Stimulated activated CD4-positive, alpha-beta T cell treated with anti-CD3 and anti-CD28 coated beads, Interleukin-4, amount 100 ng/mL, for 24 hours (primary cell): ENCODE measurements at regions not wholly inside any gene's neighbourhood (a gene's known extent, or its start where the extent isn't known, plus 50 kb on each side); places are given as distances from the start of the nearest gene placed in this dataset.
A peak's percentile ranks its signal among the peaks of the same experiment; 100 is the strongest.
"Not testable (repeated sequence)": the region's sequence is repeated elsewhere in the genome, so short reads cannot be mapped to it uniquely, and the experiment has no call there.

Source experiments
- DNase-seq: peaks from one replicate; pipeline ENCODE4 v3.0.0-alpha.2; 2020

DNA sequence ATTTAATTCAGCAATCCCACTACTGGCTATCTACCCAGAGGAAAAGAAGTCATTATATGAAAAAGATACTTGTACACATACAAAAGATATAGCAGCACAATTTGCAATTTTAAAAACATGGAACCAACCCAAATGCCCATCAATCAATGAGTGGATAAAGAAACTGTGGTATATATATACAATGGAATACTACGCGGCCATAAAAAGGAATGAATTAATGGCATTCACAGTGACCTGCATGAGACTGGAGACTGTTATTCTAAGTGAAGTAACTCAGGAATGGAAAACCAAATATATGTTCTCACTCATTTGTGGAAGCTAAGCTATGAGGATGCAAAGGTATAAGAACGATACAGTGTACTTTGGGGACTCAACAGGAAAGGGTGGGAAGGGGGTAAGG lies 102.8 kb upstream of the KCNMA1 start:
- not testable (repeated sequence) for DNase-seq

DNA sequence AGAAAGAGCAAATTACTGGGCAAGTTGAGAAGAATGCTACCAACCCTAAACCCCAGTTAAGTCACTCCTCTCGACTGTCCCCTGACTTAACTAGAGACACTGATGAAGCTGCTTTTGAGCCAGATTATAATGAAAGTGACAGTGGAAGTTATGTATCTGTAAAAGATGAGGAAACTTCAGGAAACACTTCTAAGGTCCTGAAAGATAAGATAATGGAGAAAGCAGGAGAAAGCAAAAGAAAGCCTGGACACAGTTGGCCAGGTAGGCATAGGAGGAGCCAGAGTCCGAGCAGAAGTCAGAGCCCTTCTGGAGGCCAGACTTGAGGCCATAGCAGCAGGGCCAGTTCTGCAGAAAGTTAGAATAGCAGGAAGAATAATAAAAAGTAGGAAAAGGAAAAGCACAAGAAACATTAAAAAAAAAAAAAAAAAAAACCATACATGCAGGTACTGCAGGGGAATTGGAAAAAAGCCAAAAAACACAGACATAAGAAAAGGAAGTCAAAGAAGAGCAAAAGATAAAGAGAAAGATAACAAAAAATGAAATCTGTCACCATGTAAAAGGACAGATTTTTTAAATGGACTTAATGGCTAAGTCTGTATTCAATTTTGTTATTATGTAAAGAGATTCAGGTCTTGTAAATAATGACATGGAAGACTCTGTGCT lies 101.0 kb upstream of the KCNMA1 start:
- DNase-seq: no peak

DNA sequence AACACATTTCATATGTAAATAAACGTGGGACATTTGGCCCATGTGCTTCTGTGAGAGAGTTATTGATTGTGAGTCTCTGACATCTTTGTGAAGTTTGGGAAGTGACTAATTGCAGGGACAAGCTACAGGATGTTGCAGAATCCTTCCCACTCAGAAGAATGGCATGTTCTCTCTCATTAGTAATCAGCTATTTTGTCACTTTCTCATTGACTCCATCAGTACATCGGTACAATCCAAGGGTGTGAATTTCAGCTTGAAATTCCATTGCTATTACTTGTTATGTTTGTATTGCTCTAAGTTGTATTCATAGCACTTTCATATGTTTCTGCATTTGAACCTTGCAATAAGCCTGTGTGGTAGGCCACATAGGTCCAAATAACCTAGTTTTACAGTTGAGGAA lies 100.0 kb upstream of the KCNMA1 start:
- no peak for DNase-seq

DNA sequence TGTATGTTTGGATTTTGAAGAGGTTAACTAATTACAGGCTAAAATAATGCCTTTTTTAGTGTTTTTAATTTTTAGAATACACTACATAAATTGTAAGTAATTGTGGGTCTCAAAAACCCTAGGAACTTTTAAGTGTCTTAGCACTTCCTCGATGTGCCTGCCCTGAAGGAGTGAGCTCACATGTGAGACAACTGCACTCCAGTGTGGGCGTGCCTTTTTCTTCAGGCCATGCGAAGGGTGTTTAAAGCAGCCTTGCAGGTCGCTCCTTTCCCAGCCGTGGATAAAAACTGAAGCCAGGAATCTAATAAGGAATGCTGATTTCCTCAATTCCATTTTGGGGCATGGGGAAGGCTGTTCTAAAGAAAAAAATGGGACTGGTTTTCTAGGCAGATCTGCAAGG lies 97.5 kb upstream of the KCNMA1 start:
- DNase-seq: not testable (repeated sequence)

DNA sequence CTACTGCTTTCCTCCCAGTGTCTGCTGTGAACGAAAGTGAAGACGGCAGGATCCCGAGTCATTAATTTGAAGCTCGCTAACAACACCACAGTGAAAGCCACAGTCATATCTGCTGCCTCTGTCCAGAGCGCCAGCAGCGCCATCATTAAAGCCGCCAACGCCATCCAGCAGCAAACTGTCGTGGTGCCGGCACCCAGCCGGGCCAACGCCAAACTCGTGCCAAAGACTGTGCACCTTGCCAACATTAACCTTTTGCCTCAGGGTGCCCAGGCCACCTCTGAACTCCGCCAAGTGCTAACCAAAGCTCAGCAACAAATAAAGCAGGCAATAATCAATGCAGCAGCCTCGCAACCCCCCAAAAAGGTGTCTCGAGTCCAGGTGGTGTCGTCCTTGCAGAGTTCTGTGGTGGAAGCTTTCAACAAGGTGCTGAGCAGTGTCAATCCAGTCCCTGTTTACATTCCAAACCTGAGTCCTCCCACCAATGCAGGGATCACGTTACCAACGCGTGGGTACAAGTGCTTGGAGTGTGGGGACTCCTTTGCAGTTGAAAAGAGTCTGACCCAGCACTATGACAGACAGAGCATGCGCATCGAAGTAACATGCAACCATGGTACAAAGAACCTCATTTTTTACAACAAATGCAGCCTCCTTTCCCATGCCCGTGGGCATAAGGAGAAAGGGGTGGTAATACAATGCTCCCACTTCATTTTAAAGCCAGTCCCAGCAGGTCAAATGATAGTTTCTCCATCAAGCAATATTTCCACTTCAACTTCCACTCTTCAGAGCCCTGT lies 94.8 kb upstream of the KCNMA1 start:
- DNase-seq: no peak

DNA sequence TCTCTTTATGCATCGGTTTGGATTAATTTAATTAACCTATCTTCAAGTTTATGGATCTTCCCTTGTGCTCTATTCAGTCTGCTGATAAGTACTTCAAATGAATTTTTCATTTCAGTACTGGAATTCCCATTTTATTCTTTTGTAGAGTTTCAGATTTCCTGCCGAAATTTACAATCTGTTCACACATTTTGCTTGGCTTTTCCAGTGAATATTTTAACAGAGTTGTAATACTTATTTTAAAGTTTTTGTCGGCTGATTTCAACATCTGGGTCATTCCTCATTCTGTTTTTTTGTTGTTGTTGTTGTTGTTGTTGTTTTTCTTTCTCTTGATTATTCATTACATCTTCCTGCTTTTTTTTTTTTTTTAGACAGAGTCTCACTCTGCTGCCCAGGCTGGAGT lies 89.9 kb upstream of the KCNMA1 start:
- DNase-seq: no peak

DNA sequence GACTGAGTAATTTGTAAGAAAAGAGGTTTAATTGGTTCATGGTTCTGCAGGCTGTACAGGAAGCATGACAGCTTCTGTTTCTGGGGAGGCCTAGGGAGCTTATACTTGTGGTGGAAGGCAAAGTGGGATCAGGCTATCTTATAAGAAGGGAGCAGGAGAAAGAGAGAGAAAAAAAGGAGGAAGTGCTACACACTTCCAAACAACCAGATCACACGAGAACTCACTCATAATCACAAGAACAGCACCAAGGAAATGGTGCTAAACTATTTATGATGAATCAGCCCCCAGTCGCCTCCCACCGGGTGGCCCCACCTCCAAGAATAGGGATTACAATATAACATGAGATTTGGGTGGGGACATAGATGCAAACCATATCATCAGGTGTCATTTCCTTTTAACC lies 89.1 kb upstream of the KCNMA1 start:
- DNase-seq: no peak

DNA sequence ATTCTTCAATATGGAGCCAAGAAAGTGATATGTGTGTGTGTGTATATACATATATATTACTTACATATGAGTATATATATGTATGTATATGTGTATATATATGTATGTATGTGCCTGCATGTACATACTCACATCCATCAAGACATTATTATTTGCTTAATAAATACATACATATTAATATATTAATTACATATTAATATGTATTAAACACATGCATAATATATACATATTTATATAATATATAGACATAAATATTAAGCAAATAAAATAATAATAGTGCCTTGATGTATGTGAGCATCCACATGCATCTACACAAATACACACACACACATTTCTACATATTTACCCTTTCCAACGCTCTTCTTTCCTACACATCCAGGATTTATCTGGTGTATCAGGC lies 88.7 kb upstream of the KCNMA1 start:
- no peak for DNase-seq

DNA sequence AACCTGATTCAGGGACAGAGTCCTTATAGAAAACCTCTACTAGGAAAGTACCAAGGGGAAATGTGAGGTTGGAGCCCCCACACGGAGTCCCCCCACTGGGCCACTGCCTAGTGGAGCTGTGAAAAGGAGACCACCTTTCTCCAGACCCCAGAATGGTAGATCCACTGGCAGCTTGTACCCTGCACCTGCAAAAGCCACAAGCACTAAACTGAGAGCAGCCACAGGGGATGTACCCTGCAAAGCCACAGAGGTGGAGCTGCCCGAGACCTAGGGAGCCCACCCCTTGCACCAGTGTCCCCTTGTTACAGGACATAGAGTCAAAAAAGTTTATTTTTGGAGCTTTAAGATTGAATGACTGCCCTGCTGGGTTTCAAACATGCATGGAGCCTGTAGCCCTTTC lies 87.2 kb upstream of the KCNMA1 start:
- DNase-seq: no peak

DNA sequence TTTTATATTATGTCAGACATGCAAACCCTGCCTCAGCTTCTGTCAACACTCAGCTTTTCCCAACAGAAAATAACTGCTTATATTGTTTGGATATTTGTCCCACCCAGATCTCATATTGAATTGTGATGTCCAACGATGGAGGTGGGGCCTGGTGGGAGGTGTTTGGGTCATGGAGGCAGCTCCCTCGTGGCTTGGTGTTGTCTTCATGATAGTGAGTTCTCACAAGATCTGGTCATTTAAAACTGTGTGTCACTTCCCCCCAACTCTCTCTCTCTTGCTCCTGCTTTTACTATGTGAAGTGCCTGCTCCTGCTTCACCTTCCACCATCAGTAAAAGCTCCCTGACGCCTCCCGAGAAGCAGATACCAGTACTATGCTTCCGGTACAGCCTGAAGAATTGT lies 85.8 kb upstream of the KCNMA1 start:
- no peak for DNase-seq

DNA sequence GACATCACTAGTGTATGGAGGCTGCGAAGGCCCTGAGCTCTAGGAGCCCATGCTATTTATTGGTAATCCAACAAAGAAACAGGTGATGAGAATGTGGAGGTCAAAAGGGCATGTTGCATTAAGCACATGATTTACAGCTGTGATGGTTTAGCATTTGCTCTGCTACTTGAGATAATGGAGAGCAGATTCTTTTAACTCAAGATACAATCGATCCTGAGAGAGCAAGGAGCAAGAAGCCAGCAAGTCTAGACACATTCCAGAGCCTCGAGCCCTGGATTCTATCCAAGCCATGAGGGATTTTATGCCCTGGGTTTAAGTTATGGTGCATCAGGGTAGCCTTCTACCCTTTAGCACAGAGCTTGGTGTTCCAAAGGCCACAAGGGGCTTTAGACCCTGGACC lies 85.3 kb upstream of the KCNMA1 start:
- not testable (repeated sequence) for DNase-seq

DNA sequence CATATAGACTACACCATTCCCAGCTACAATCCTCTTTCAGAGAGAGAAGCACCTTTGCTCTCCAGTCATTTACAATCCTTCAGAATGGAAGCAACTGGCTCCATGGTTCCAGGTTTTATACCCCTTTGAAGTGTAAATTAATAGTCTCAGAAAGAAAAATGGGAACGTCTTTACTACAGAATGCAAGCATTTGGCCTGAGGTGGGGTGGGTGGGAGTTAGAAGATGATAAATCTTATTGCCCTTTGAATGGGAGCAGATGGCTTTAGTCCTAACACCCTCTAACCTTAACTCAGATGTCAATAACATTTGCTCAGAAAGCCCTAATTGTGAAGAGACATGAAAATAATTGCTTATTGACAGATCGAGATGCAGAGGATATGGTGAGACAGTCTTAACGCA lies 84.2 kb upstream of the KCNMA1 start:
- DNase-seq: no peak

DNA sequence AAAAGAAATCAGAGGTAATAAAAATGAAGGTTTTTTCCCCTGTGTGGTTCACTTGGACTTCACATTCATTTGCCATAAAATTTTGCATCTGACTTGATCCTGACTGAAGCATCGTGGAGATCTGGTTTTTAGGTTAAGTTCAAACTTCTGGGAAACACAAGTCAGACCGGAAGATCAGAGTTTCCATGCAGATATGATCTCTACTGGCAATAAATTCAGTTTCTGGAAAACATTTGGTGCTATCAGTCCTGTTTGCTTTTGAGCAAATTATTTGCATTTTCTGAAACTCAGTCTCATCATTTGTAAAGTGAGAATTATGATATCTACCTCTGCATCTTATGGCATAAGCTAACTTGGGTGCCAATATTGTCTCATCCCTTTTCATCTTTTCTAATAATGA lies 81.3 kb upstream of the KCNMA1 start:
- DNase-seq: no peak

DNA sequence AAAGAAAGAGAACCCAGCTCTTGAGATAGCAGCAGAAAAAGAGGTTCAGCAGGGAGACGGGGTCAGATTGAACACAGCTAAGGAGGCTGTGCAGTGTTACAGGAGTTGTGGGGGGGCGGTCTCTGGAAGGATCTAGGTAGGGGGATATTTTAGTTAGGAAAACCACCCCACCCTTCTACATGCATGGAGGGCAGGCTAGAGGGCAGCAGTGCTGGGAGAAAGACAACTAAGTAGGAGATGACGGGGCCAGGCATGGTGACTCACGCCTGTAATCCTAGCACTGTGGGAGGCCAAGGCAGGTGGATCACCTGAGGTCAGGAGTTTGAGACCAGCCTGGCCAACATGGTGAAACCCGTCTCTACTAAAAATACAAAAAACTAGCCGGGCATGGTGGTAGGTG lies 80.7 kb upstream of the KCNMA1 start:
- not testable (repeated sequence) for DNase-seq

DNA sequence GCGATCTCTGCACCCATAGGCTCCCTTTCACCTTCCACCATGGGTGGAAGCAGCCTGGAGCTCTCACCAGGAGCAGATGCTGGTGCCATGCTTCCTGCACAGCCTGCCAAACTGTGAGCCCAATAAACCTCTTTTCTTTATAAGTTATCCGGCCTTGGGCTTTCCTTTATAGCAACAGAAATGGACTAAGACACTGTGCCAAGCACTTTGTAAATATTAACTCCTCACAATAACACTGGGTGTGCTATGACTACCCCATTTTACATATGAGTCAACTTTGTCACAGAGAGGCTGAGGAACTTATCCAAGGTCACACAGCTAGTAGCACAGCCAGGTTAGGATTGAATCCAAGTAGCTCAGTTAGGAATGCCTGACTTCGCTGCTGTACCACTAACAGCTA lies 79.7 kb upstream of the KCNMA1 start:
- no peak for DNase-seq

DNA sequence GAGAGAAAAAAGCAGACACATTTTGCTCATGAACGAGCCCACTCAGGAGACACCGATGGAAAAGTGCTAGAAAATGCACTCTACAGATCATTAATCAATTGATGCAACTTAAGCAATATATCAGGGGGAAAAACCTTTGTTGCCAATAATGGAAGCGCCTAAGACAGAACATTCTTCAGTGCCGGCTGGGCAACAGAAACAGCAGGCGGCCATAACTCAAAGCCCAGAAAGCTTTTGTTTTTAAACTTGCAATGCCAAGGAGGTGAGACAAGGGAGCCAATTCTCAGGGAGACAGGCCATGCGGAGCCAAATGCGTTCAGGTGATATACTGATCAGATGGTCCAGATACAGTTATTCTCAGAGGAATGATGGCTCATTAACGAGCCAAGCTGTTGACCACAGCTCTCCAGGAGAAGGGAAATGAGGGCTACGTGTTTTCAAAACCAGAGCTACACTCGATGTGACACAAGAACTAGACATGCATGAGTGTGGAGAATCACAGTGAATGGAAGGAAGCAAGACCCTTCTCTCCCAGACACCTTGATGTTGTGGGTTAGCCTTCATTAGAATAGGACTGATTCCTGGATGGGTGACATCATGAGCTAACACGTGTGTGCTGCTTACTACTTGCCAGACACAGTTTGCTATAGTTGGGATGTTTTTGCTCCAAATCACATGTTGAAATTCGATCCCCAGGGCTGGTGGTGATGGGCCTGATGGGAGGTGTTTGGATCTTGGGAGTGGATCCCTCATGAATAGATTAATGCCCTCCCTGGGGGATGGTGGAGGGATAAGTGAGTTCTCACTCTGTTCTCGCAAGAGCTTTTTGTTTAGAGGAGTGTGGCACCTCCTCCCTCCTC lies 79.1 kb upstream of the KCNMA1 start:
- DNase-seq: no peak

DNA sequence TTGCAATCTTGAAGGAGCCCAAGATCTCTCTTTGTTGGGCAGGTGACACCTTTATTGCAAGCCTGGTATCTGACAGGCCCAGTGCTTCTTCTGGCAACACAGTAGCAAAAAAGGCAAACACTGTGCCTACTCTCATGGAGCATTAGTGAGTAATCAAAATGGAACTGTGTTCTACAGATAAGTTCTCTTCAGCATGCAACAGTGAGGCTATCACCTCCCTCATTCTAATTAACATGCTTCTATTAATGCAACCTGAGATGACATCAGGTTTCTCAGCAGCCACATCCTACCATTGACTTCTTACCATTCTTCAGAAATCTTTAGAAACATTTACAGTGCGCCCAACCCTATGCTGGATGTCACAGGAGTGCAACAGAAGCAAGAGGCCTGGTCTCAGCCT lies 77.9 kb upstream of the KCNMA1 start:
- no peak for DNase-seq

DNA sequence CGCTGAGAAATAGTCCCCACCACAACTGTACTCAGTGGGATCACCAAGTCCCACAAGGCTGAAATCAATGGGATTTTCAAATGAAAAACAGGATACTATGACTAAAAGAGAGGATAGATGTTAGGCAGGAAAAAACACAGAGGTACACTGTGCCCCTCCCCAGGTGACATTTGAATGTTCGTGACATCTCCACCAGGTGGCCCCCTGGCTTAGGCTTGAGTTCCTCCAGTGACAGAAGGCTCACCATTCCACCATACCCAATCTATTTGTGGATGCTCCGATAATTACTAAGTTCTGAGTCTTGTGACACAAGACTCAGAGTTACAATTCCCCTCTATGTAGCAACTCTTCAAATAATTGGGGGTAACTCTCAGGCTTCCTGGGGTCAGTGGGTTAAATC lies 77.5 kb upstream of the KCNMA1 start:
- DNase-seq: no peak

DNA sequence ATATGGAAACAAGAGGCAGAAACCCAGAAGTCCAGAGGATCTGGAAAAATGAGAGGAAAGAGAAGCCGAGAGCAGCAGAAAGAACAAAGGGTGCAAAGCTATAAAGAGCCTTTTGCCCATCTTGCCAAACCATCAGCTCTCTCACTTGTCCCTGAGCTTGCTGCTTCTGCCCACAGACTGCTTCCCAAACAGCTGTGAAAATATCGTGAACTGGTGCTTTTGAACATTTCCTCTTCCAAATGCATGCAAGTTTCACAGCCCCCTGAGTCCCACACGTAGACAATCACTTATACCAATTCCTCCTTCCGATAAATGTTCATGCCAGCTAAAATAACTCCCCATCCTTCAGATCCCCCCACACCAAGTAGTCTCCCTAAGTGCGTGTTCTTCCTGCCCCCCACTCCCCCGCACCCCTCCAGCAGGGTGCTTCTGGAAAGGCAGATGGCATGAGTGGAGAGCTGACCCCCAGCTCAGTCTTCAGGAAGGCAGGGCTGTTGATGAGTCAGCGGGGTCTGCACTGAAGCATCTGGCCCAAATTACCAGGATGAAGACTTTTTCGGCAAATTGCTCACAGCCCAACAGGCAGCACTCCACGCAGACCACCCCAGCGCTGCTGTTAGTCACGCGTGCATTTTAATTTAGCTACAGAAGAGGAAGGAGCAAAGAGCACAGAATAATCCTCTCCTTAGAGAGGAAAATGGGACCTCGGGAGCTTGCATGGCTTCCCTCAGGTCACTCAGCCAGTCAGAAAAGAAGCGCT lies 76.1 kb upstream of the KCNMA1 start:
- no peak for DNase-seq

DNA sequence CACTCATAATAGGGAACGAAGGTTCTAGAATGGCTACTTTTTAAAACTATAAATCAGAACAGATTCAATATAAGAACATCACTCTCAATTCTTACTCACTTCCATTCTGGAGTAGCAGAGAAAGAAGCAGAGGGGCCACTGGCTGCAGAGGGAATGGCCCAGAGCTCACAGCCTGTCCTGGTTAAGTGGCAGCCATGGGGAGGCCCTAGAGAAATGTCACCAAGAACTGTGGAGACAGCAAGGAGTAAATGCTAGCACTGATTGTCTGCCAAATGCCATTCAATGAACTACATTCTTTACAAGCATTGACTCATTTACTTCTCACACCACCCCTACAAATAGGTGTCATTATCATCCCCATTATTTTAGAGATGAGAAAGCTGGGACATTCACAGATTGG lies 74.6 kb upstream of the KCNMA1 start:
- no peak for DNase-seq

DNA sequence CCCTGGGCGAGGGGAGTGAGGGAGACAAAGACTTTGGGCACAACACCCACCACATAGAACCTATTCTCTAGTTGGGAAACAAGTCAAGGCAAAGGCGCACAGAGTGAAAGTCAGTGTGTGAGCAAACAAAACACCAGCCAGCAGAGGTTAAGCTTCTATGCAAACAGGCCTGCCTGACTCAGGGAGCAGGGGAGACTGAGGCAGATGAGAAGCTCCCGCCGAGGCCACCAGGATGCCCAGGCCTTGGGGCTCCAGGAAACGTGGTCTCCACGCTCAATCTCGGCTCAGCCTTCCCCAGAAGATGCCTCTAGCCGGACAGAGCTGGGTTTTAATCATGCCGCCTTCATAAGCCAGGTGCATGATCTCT lies 74.1 kb upstream of the KCNMA1 start:
- no peak for DNase-seq

DNA sequence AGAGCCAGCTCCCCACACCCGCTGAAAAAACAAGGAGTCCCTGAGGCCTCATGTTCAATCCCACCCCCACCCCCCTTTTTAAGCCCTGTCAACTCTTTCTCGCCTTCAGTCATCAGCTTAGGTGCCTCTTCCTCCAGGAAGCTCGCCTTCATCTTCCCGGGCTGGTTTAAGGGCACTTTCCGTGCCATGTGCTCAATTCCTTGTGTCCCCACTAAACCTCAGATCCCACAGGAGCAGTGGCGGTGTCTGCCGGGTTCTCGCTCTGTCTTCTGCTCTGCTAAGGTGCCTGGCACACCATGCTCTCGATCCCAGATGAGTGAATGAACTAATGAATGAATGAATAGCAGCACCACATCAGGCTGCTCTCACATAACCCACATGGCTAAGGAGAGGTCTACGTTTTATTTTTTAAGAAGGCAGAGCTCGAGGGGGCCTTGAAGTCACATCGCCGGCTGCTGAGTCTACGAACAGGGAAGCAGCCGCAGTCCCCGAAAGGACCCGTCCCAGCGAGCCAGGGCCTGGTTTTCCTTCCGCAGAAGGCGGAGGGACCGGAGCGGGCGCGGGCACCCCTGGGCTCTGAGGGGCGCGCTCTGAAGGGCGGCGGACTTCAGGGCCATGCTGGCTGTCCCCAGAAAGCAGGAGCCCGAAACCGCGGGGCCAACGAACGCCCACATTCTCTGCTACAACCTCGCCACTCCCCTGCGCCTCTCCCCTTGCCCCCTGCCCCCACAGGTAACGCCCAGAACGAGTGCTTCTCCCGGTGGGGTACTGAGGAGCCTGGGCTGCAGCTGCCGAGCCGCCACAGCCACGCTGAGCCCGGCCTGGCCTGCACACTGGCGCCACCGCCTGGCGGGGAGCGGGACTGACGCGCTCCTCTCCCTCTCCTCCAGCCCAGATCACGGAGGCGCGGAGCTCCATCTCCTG lies 73.4 kb upstream of the KCNMA1 start:
- DNase-seq: peak; percentile 64
